Posterior vena cava (tissue), 2 donors: ENCODE measurements at regions not wholly inside any gene's neighbourhood (a gene's known extent, or its start where the extent isn't known, plus 50 kb on each side); places are given as distances from the start of the nearest gene placed in this dataset.

Experiments
- DNase-seq: peaks from one replicate; pipeline ENCODE4 v3.0.0-alpha.2; 2020; ENCODE audit warnings: low spot score
- intact Hi-C, 2 donors: fragments of 100-400 bp; cut with DNase I; formaldehyde crosslinking; loops; one replicate each; pipeline versions ENCODE4 v1.14.1 to v1.14.2; 2022 to 2023
- donor health status: DM: yes; HTN: yes; CAD: no.
- donor health status: DM: yes; HTN: yes; CAD: no.

- no peak for DNase-seq
- intact Hi-C loops: no loop called here
Observed at GRCh38 chr5:89437450-89438435, 554.8 kb upstream of the MEF2C start.

GRCh38 chr5:89436464-89436863 lies 553.5 kb upstream of the MEF2C start:
- intact Hi-C loops: no loop called here
- DNase-seq: no peak

- intact Hi-C loops: no loop called here
- no peak for DNase-seq
Observed at GRCh38 chr5:89435347-89435746, 552.4 kb upstream of the MEF2C start.

- intact Hi-C loops: no loop called here
- no peak for DNase-seq
Observed at GRCh38 chr5:89428624-89429023, 545.6 kb upstream of the MEF2C start.

GRCh38 chr5:89425062-89425461 lies 542.1 kb upstream of the MEF2C start:
- DNase-seq: no peak
- intact Hi-C loops: no loop called here

GRCh38 chr5:89421035-89421434 lies 538.1 kb upstream of the MEF2C start:
- intact Hi-C loops: loop anchor here in 1 of 2 donors (2.0 kb wide), 1 partner anchor 18 kb away; no protein-coding TSS in a partner anchor

GRCh38 chr5:89418407-89419085 lies 535.6 kb upstream of the MEF2C start:
- intact Hi-C loops: no loop called here

More at GRCh38 chr5:89421035-89421434, 538.1 kb upstream of the MEF2C start:
- DNase-seq: no peak

GRCh38 chr5:89417990-89418389 lies 535.0 kb upstream of the MEF2C start:
- intact Hi-C loops: no loop called here
- DNase-seq: no peak

More at GRCh38 chr5:89418407-89419085, 535.6 kb upstream of the MEF2C start:
- no peak for DNase-seq

GRCh38 chr5:89417515-89417914 lies 534.5 kb upstream of the MEF2C start:
- DNase-seq: no peak
- intact Hi-C loops: no loop called here

- no peak for DNase-seq
- intact Hi-C loops: no loop called here
Observed at GRCh38 chr5:89411891-89412290, 528.9 kb upstream of the MEF2C start.

GRCh38 chr5:89407054-89407453 lies 524.1 kb upstream of the MEF2C start:
- intact Hi-C loops: no loop called here
- DNase-seq: no peak

- intact Hi-C loops: loop anchor here in 1 of 2 donors (2.0 kb wide), 1 partner anchor 19 kb away; no protein-coding TSS in a partner anchor
- DNase-seq: no peak
Observed at GRCh38 chr5:89401659-89402058, 518.7 kb upstream of the MEF2C start.

GRCh38 chr5:89401012-89401411 lies 518.0 kb upstream of the MEF2C start:
- DNase-seq: no peak
- intact Hi-C loops: no loop called here

GRCh38 chr5:89399548-89399947 lies 516.6 kb upstream of the MEF2C start:
- intact Hi-C loops: no loop called here
- DNase-seq: no peak

GRCh38 chr5:89397096-89397495 lies 514.1 kb upstream of the MEF2C start:
- intact Hi-C loops: no loop called here
- DNase-seq: no peak

- DNase-seq: no peak
- intact Hi-C loops: no loop called here
Observed at GRCh38 chr5:89396278-89396954, 513.4 kb upstream of the MEF2C start.

GRCh38 chr5:89395111-89395510 lies 512.1 kb upstream of the MEF2C start:
- intact Hi-C loops: no loop called here
- no peak for DNase-seq

GRCh38 chr5:89388872-89389271 lies 505.9 kb upstream of the MEF2C start:
- no peak for DNase-seq
- intact Hi-C loops: no loop called here

GRCh38 chr5:89384391-89384790 lies 501.4 kb upstream of the MEF2C start:
- DNase-seq: no peak
- intact Hi-C loops: no loop called here

- DNase-seq: no peak
- intact Hi-C loops: no loop called here
Observed at GRCh38 chr5:89380635-89381034, 497.7 kb upstream of the MEF2C start.
